Liver (tissue), 8 donors: ENCODE measurements at regions not wholly inside any gene's neighbourhood (a gene's known extent, or its start where the extent isn't known, plus 50 kb on each side); places are given as distances from the start of the nearest gene placed in this dataset.

Source experiments
- DNase-seq: peaks from one replicate; pipeline ENCODE4 v3.0.0-alpha.2; 2017; ENCODE audit warnings: low spot score
- H3K27ac ChIP-seq, 2 donors: one replicate each; pipeline ENCODE4 v1.7.0; 2013; ENCODE audit warnings: inconsistent platforms in 2 of 2, low read length in 2 of 2, control low read depth in 1 of 2, low read depth in 1 of 2, mild to moderate bottlenecking in 1 of 2
- H3K27me3 ChIP-seq, 4 donors: one replicate each; pipeline versions ENCODE4 v1.6.1 to v1.7.0; 2013; ENCODE audit warnings: low read length in 3 of 4, inconsistent platforms in 1 of 4, mild to moderate bottlenecking in 1 of 4, moderate library complexity in 1 of 4; ENCODE audit not compliant: control insufficient read depth in 4 of 4, insufficient read depth in 4 of 4
- H3K36me3 ChIP-seq, 4 donors: one replicate each; pipeline versions ENCODE4 v1.6.1 to v1.7.0; 2013; ENCODE audit warnings: low read length in 3 of 4, mild to moderate bottlenecking in 3 of 4, low read depth in 1 of 4, moderate library complexity in 1 of 4; ENCODE audit not compliant: control insufficient read depth in 4 of 4, insufficient read depth in 3 of 4
- H3K4me1 ChIP-seq, 4 donors: one replicate each; pipeline versions ENCODE4 v1.6.1 to v1.7.0; 2013; ENCODE audit warnings: low read length in 3 of 4, mild to moderate bottlenecking in 3 of 4, moderate library complexity in 1 of 4; ENCODE audit not compliant: control insufficient read depth in 4 of 4, insufficient read depth in 4 of 4
- H3K4me3 ChIP-seq, 3 donors: one replicate each; pipeline versions ENCODE4 v1.6.1 to v1.7.0; 2013; ENCODE audit warnings: low read length in 3 of 3, control low read depth in 1 of 3, low read depth in 1 of 3, mild to moderate bottlenecking in 1 of 3
- H3K9ac ChIP-seq, 2 donors: one replicate each; pipeline ENCODE4 v1.7.0; 2013; ENCODE audit warnings: low read length in 2 of 2, mild to moderate bottlenecking in 2 of 2, moderate library complexity in 2 of 2, control low read depth in 1 of 2, low read depth in 1 of 2
- H3K9me3 ChIP-seq, 4 donors: one replicate each; pipeline versions ENCODE4 v1.6.1 to v1.7.0; 2013; ENCODE audit warnings: low read length in 3 of 4; ENCODE audit not compliant: control insufficient read depth in 4 of 4
- EGR1 ChIP-seq, 2 donors: IDR thresholded peaks; 2 replicates each; pipeline ENCODE4 v1.6.1; 2016 to 2018; ENCODE audit warnings: antibody characterized with exemption in 2 of 2, low read depth in 2 of 2
- FOXA1 ChIP-seq: IDR thresholded peaks from 2 replicates; pipeline ENCODE4 v1.6.1; 2016; ENCODE audit warnings: antibody characterized with exemption
- FOXA2 ChIP-seq: IDR thresholded peaks from 2 replicates; pipeline ENCODE4 v1.6.1; 2016; ENCODE audit warnings: antibody characterized with exemption
- GABPA ChIP-seq, 2 donors: IDR thresholded peaks in 1 of 2; conservative IDR thresholded peaks in 1 of 2; 2 replicates each; pipeline ENCODE4 v1.6.1; 2016; ENCODE audit warnings: antibody characterized with exemption in 2 of 2, mild to moderate bottlenecking in 1 of 2, moderate library complexity in 1 of 2
- HNF4A ChIP-seq, 2 donors: conservative IDR thresholded peaks; 2 replicates each; pipeline ENCODE4 v1.6.1; 2016; ENCODE audit warnings: antibody characterized with exemption in 2 of 2, mild to moderate bottlenecking in 2 of 2
- HNF4G ChIP-seq: IDR thresholded peaks from 2 replicates; pipeline ENCODE4 v1.6.1; 2016; ENCODE audit warnings: antibody characterized with exemption
- JUND ChIP-seq, 2 donors: IDR thresholded peaks; 2 replicates each; pipeline ENCODE4 v1.6.1; 2016; ENCODE audit warnings: antibody characterized with exemption in 2 of 2
- NR2F2 ChIP-seq: IDR thresholded peaks from 2 replicates; pipeline ENCODE4 v1.6.1; 2016; ENCODE audit warnings: antibody characterized with exemption
- RAD21 ChIP-seq, 2 donors: IDR thresholded peaks; 2 replicates each; pipeline ENCODE4 v1.6.1; 2016; ENCODE audit warnings: antibody characterized with exemption in 2 of 2, mild to moderate bottlenecking in 2 of 2
- RXRA ChIP-seq, 2 donors: IDR thresholded peaks; 2 replicates each; pipeline ENCODE4 v1.6.1; 2017 to 2018; ENCODE audit warnings: antibody characterized with exemption in 2 of 2, mild to moderate bottlenecking in 1 of 2
- SP1 ChIP-seq: IDR thresholded peaks from 2 replicates; pipeline ENCODE4 v1.6.1; 2018; ENCODE audit warnings: antibody characterized with exemption, mild to moderate bottlenecking
- TAF1 ChIP-seq: conservative IDR thresholded peaks from 2 replicates; pipeline ENCODE4 v1.6.1; 2016; ENCODE audit warnings: antibody characterized with exemption, mild to moderate bottlenecking
- YY1 ChIP-seq: IDR thresholded peaks from 2 replicates; pipeline ENCODE4 v1.6.1; 2016; ENCODE audit warnings: antibody characterized with exemption, mild to moderate bottlenecking
- WGBS: extraction: QIAGEN DNeasy Blood & Tissue Kit; methylation state at CpG from one replicate; pipeline ENCODE4 v1.1.7; 2013; 5-methylcytosine and 5-hydroxymethylcytosine counted together
- TF ChIP-seq, protein P1 (sequence below): IDR thresholded peaks from 2 replicates; pipeline ENCODE4 v1.6.1; 2016; ENCODE audit warnings: antibody characterized with exemption
- TF ChIP-seq, protein P2 (sequence below): IDR thresholded peaks from 2 replicates; pipeline ENCODE4 v1.6.1; 2016; ENCODE audit warnings: antibody characterized with exemption, mild to moderate bottlenecking
- TF ChIP-seq, protein P3 (sequence below): IDR thresholded peaks from 2 replicates; pipeline ENCODE4 v1.6.1; 2016; ENCODE audit warnings: antibody characterized with exemption
- TF ChIP-seq, protein P4 (sequence below): IDR thresholded peaks from 2 replicates; pipeline ENCODE4 v1.6.1; 2016; ENCODE audit warnings: antibody characterized with exemption
- TF ChIP-seq, protein P5 (sequence below): fragments of 150-350 bp; IDR thresholded peaks from 2 replicates; pipeline ENCODE4 v1.5.1; 2017; ENCODE audit warnings: improper control_type of control experiment, low read depth, low read length; ENCODE audit not compliant: missing input control
- donor health status: healthy.
- donor health status: healthy.
- donor health status: healthy.
- donor health status: healthy.
- donor health status: healthy.

DNA sequence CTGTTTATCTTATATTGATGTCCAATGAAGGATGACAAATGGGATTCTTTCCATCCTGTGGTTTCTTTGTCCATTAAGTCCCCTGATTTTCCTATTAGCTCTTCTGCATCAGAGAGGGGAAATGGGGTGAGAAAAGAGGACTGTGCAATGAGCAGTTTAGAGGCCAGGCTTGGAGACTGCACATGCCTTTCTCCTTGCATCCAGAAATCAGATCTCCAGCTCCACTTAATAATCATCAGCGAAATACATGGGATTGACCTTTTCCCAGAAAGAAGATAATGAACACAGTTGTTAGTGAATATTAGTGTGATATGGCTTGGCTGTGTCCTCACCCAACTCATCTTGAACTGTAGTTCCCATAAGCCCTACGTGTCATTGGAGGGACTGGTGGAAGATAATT lies 697.4 kb downstream of the CBLN2 start:
- Histone ChIP-seq H3K36me3 (no peaks in the 10 kb centered on the region), H3K4me1 (no peaks in the 10 kb centered on the region), H3K9ac (no peak overlapping the region), H3K27ac (no peak overlapping the region), H3K27me3 (no peaks in the 10 kb centered on the region), H3K9me3 (peaks cover 0 to 6% (median 2%) of the 10 kb centered on the region in 4 donors), H3K4me3 (no peak overlapping the region)
- TF ChIP-seq, protein P1, sequence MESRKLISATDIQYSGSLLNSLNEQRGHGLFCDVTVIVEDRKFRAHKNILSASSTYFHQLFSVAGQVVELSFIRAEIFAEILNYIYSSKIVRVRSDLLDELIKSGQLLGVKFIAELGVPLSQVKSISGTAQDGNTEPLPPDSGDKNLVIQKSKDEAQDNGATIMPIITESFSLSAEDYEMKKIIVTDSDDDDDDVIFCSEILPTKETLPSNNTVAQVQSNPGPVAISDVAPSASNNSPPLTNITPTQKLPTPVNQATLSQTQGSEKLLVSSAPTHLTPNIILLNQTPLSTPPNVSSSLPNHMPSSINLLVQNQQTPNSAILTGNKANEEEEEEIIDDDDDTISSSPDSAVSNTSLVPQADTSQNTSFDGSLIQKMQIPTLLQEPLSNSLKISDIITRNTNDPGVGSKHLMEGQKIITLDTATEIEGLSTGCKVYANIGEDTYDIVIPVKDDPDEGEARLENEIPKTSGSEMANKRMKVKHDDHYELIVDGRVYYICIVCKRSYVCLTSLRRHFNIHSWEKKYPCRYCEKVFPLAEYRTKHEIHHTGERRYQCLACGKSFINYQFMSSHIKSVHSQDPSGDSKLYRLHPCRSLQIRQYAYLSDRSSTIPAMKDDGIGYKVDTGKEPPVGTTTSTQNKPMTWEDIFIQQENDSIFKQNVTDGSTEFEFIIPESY = no peak
- TF ChIP-seq, protein P2, sequence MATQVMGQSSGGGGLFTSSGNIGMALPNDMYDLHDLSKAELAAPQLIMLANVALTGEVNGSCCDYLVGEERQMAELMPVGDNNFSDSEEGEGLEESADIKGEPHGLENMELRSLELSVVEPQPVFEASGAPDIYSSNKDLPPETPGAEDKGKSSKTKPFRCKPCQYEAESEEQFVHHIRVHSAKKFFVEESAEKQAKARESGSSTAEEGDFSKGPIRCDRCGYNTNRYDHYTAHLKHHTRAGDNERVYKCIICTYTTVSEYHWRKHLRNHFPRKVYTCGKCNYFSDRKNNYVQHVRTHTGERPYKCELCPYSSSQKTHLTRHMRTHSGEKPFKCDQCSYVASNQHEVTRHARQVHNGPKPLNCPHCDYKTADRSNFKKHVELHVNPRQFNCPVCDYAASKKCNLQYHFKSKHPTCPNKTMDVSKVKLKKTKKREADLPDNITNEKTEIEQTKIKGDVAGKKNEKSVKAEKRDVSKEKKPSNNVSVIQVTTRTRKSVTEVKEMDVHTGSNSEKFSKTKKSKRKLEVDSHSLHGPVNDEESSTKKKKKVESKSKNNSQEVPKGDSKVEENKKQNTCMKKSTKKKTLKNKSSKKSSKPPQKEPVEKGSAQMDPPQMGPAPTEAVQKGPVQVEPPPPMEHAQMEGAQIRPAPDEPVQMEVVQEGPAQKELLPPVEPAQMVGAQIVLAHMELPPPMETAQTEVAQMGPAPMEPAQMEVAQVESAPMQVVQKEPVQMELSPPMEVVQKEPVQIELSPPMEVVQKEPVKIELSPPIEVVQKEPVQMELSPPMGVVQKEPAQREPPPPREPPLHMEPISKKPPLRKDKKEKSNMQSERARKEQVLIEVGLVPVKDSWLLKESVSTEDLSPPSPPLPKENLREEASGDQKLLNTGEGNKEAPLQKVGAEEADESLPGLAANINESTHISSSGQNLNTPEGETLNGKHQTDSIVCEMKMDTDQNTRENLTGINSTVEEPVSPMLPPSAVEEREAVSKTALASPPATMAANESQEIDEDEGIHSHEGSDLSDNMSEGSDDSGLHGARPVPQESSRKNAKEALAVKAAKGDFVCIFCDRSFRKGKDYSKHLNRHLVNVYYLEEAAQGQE = no peak
- TF ChIP-seq RAD21 (IDR thresholded peaks at IDR 0.05) (no peak), HNF4A (conservative IDR thresholded peaks at IDR 0.05) (no peak), RXRA (IDR thresholded peaks at IDR 0.05) (no peak), EGR1 (IDR thresholded peaks at IDR 0.05; ENCODE audit: low read depth in 2 of 2) (no peak), HNF4G (no peak), JUND (IDR thresholded peaks at IDR 0.05) (no peak), FOXA1 (no peak), SP1 (no peak), YY1 (no peak), GABPA (IDR thresholded peaks at IDR 0.05 in 1 of 2, conservative IDR thresholded peaks at IDR 0.05 in 1 of 2) (no peak), TAF1 (no peak), NR2F2 (no peak), FOXA2 (no peak)
- TF ChIP-seq, protein P3, sequence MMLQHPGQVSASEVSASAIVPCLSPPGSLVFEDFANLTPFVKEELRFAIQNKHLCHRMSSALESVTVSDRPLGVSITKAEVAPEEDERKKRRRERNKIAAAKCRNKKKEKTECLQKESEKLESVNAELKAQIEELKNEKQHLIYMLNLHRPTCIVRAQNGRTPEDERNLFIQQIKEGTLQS = no peak
- TF ChIP-seq, protein P4, sequence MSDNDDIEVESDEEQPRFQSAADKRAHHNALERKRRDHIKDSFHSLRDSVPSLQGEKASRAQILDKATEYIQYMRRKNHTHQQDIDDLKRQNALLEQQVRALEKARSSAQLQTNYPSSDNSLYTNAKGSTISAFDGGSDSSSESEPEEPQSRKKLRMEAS = no peak
- TF ChIP-seq, protein P5, sequence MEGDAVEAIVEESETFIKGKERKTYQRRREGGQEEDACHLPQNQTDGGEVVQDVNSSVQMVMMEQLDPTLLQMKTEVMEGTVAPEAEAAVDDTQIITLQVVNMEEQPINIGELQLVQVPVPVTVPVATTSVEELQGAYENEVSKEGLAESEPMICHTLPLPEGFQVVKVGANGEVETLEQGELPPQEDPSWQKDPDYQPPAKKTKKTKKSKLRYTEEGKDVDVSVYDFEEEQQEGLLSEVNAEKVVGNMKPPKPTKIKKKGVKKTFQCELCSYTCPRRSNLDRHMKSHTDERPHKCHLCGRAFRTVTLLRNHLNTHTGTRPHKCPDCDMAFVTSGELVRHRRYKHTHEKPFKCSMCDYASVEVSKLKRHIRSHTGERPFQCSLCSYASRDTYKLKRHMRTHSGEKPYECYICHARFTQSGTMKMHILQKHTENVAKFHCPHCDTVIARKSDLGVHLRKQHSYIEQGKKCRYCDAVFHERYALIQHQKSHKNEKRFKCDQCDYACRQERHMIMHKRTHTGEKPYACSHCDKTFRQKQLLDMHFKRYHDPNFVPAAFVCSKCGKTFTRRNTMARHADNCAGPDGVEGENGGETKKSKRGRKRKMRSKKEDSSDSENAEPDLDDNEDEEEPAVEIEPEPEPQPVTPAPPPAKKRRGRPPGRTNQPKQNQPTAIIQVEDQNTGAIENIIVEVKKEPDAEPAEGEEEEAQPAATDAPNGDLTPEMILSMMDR = no peak
- DNase-seq = no peak
- WGBS = 78% methylated on average over 2 of the region's 2 CpGs
